ENCODE measurements at regions not wholly inside any gene's neighbourhood (a gene's known extent, or its start where the extent isn't known, plus 50 kb on each side); places are given as distances from the start of the nearest gene placed in this dataset.

DNA sequence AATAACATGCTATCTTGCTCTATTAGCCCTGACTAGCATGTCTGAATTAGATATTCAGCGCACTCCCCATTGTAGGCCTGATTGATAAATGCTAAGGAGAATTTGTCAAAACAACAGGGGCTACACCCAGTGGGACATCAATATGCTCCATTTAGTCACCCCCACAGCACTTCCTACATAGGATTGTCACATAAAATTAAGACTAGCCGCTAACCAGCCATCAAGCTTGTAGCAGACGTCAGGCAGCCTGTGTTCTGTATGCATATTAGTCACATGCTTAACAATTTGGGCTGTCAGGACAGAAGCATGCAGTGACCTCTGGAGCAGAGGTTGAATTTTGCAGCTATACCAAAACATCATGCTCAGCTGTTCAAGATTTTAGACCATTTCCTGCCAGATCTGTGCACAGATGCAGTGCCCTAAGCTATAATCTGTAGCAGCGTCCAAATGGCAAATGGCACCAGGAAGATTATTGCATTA lies 197.4 kb upstream of the ISL1 start:
- peaks cover 5% of the 10 kb centered on the region; the same call in 1 of the 2 replicates for H3K4me1 ChIP-seq (ENCODE audit: insufficient read depth, low read length)
- H2AK5ac ChIP-seq (ENCODE audit: insufficient read length, low read length), result no peak overlapping the region
- TF ChIP-seq, protein P1, sequence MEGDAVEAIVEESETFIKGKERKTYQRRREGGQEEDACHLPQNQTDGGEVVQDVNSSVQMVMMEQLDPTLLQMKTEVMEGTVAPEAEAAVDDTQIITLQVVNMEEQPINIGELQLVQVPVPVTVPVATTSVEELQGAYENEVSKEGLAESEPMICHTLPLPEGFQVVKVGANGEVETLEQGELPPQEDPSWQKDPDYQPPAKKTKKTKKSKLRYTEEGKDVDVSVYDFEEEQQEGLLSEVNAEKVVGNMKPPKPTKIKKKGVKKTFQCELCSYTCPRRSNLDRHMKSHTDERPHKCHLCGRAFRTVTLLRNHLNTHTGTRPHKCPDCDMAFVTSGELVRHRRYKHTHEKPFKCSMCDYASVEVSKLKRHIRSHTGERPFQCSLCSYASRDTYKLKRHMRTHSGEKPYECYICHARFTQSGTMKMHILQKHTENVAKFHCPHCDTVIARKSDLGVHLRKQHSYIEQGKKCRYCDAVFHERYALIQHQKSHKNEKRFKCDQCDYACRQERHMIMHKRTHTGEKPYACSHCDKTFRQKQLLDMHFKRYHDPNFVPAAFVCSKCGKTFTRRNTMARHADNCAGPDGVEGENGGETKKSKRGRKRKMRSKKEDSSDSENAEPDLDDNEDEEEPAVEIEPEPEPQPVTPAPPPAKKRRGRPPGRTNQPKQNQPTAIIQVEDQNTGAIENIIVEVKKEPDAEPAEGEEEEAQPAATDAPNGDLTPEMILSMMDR (conservative IDR thresholded peaks at IDR 0.05), result no peak
- no CpG with 5 or more reads among the region's 4 CpGs for WGBS (ENCODE audit: extremely low coverage, insufficient read length, low lambda C conversion rate)
- no peak overlapping the region for H3K4me2 ChIP-seq (ENCODE audit: insufficient read depth, insufficient read length, low read length)
- DNase-seq, result no peak
- H3K9ac ChIP-seq (ENCODE audit: extremely low read depth, insufficient read length, low read length), result no peak overlapping the region
- H3K4me3 Mint-ChIP-seq, result no peak overlapping the region
- no peaks in the 10 kb centered on the region for H3K79me1 ChIP-seq (ENCODE audit: insufficient read depth, low read depth, low read length, poor library complexity, severe bottlenecking)
- no peak overlapping the region for H4K8ac ChIP-seq (replicated peaks; ENCODE audit: insufficient read length, low read depth, low read length)
- no peak overlapping the region for H2BK20ac ChIP-seq (ENCODE audit: low read depth, low read length, poor library complexity, severe bottlenecking)
- H4K91ac ChIP-seq (ENCODE audit: insufficient read length, low read depth, low read length), result no peak overlapping the region
- H2BK12ac ChIP-seq (ENCODE audit: insufficient read length, low read depth, low read length), result no peak overlapping the region
- H3K18ac ChIP-seq (ENCODE audit: insufficient read length, low read depth, low read length), result no peak overlapping the region
- no peaks in the 10 kb centered on the region for H3K23me2 ChIP-seq (ENCODE audit: insufficient read length, low read depth, low read length, poor library complexity, severe bottlenecking)
- H3T11ph ChIP-seq (ENCODE audit: low read length), result no peak overlapping the region
- no peak overlapping the region for H2AFZ ChIP-seq (ENCODE audit: low read length)
- no peak overlapping the region for H3K4ac ChIP-seq (ENCODE audit: low read depth, low read length)
- no peaks in the 10 kb centered on the region for H3K79me2 ChIP-seq (ENCODE audit: insufficient read depth, low read length)
- no peak overlapping the region for H3K27ac ChIP-seq (ENCODE audit: insufficient read length, low read depth, low read length)
- no peaks in the 10 kb centered on the region for H3K27me3 Mint-ChIP-seq (ENCODE audit: low read depth)
- H3K9me3 ChIP-seq (ENCODE audit: control insufficient read depth, low read depth, low read length), result no peaks in the 10 kb centered on the region
- no peak overlapping the region for H2BK120ac ChIP-seq (ENCODE audit: low read depth, low read length, poor library complexity, severe bottlenecking)
- H3K9me3 Mint-ChIP-seq, result no peaks in the 10 kb centered on the region; a peak in 1 of 5 replicates
- H3K27me3 ChIP-seq (ENCODE audit: insufficient read depth, low read length), result no peaks in the 10 kb centered on the region
- H4K20me1 ChIP-seq (ENCODE audit: control insufficient read depth, insufficient read depth, insufficient read length), result no peaks in the 10 kb centered on the region
- H2BK5ac ChIP-seq (ENCODE audit: insufficient read length, low read length), result no peak overlapping the region
- no peak overlapping the region for H3K23ac ChIP-seq (ENCODE audit: insufficient read length, low read depth, low read length)
- H3K4me1 Mint-ChIP-seq, result peaks cover 18 to 21% of the 10 kb centered on the region in 2 experiments
- H3K36me3 Mint-ChIP-seq (ENCODE audit: insufficient read depth in 1 of 3, low read depth in 3 of 3), result no peaks in the 10 kb centered on the region
- no peak overlapping the region for H3K14ac ChIP-seq (ENCODE audit: insufficient read depth, low read length)
- H3K56ac ChIP-seq (ENCODE audit: insufficient read length, low read depth, low read length), result no peak overlapping the region
- no peak overlapping the region for H2BK15ac ChIP-seq (ENCODE audit: low read depth, low read length)
- H3K27ac Mint-ChIP-seq, result no peak overlapping the region
- no peak overlapping the region for H4K5ac ChIP-seq (ENCODE audit: insufficient read length, low read depth, low read length)
